ENCODE measurements at regions not wholly inside any gene's neighbourhood (a gene's known extent, or its start where the extent isn't known, plus 50 kb on each side); places are given as distances from the start of the nearest gene placed in this dataset.

DNA sequence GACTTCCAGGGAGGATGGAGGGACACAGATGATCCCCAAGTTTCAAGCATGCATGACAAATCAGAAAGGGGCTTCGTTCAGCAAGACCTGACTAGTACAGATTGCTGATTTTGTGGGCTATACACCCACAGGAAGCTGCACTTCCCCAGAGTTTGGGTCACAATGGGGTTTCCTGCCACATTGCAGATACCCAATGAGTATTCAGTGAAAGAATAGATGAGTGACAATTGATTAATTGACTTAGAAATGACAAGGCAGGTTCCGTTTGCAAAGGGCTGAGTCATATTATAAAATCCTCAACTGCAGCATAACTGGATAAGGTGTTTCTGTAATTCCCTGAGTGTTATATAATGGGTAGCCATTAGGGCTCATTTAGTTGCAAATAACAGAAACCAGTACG is 146.6 kb upstream of the TBL1X start:
- no peak for DNase-seq

- DNase-seq: no peak
Measured at GRCh38 chrX:9318766-9319165, 146.1 kb upstream of the TBL1X start.

DNA sequence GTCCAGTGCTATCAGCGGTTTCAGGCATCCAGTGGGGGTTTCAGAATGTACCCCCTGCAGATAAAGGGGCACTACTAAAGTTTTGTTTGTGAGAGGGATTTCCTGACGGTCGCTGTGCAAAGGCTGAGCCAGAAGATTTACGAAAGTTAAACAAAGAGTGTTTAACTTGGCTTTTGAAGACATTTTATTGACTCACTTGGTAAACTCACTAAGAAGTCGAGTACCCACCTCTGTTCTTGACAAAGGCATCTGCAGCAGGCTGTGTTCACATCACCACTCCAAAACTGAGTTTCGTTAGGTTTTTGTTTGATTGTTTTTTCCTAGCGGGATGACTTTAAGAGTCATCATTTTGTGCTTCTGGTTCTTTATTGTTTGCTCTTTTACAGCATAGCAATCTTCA is 143.9 kb upstream of the TBL1X start:
- DNase-seq: no peak

DNA sequence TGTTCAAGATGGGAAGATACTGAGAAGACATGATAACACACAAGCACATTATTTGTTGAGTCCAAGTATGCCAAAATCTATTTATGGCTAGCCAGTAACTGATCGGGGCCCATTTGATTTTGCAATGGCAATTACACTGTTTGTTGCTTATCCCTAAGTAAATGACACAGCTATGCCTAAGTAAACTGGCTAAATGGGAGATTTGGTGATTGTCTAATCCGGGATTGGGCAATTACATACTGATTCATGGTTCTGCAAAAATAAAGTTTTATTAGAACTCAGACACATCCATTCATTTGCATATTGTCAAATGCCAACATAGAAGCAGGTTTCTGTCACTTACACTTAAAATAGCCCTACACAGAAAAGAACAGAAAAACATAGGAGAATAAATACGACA is 140.2 kb upstream of the TBL1X start:
- DNase-seq: no peak

DNA sequence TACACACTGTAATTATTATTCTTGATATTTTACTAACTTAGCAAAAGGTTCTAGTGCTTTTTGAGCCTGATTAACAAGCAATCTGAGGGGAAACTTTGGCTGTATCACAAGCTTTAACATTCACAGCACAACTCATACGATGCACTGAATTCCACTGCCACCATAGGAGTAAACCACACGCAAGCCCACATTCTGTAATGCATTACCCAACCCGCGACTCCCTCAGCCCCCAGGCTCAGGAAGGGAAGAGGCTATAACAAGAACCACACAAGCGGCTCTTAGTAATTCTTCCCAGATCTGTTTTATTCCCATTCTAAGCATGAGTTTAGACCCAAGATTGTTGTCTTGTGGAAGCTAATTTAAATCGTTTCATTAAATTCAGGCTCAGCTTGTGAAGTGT is 138.5 kb upstream of the TBL1X start:
- DNase-seq: no peak

DNA sequence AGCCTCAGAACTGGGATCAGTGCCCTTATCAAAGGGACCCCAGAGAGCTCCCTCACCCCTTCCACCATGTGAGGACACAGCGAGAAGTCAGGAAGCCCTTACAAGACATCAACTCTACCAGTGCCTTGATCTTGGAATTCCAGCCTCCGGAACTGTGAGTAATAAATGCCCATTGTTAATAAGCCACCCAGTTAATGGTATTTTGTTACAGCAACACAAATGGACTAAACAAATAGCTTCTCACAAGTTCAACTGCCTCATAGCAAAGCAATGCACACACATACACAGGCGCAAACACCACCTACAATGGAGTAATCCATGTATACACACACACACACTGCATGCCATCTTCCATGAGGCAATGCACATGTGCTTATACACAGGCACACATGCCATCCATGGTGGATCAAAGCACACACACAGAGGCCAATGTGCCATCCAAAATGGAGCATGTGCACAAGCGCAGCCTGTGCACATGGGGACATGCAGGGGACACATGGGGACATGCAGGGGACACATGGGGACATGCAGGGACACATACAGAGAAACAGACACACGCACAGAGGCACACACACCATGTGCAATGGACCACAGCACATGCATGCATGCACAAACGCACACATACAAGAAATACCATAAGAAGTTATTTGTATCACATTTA is 137.6 kb upstream of the TBL1X start:
- no peak for DNase-seq

- no peak for DNase-seq
Measured at GRCh38 chrX:9327747-9328145, 137.1 kb upstream of the TBL1X start.

DNA sequence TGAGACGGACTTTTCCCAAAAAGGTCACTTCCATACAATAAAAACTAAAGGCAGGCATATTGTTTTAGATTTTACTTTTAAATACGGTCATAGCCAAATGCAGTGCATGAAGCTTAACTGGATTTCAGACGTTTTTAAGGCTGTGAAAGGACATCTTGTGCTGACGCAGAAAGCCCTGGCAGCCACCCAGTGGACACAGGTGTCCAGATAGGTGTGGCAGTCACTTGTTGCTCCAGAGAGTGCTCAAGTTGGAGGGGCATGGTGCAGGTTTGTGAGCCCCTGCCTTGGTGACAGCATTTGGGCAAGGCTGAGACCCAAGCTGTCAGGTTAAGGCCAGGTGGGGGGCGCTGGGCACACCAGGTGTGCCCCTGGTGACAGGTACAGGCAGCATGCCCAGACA is 135.8 kb upstream of the TBL1X start:
- DNase-seq: no peak

DNA sequence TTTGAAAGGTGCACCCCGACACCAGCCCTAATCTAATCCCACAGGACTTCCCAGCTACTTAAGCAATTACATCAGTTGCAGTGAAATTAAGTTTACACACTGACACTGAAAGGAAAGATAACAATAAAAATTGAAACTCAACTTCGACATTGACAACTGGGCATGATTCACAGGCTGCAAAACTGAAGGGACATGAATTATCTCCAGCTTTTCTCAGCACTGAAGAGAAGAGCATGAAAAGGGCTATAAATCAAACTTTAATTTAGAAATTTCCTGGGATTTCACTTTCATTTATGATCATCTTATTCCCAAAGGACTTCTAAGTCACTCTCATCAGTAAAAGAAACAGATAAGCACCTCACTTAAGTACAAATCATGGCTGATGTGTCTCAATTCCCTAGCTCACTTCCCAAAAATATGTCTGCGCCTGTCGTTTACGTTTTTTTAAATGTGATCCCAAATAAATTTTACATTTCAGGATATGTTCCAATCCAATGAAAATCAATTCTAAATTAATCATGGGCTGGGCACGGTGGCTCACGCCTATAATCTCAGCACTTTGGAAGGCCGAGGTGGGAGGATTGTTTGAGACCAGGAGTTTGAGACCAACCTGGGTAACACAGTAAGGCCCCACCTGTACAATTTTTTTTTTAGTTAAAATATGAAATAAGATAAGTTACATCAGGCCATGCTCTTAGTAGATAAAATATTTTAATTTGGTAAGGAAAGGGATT is 134.4 kb upstream of the TBL1X start:
- DNase-seq: no peak

GRCh38 chrX:9333873-9334560 is 130.8 kb upstream of the TBL1X start:
- no peak for DNase-seq

DNA sequence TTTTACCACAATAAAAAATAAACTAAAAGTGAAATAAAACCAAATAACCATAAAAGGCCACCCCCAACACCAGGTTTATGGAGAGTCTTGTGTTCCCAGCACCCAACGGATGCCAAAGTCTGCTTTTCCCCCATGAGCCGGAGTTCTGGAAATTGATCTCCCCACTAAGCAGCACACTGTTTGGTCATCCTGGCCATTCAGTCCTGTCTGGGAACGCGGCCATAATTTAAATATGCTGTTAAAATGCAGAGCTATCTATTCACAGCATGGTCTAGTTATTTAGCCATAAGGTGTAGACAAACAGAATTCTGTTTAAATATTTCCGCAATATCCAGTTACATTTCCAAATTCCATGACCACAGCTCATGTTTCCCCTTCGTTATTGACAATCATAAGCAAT is 129.6 kb upstream of the TBL1X start:
- DNase-seq: no peak

DNA sequence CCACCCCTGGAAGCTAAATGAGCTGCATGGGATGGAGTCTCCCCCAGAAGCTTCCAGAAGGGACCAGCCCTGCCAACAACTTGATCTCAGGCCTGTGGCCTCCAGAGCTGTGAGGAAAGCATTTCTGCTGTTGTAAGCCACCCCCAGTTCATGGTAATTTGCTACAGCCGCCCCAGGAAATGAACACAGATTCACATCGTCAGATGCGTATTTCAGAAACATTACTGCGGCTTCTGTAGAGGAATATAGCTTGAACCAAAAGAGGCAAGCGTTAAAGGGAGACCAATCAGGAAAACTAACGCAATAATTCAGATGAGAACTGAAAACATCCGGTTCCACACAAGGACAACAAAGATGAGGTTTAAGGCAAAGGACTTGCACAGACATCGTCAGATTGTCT is 128.4 kb upstream of the TBL1X start:
- DNase-seq: no peak

GRCh38 chrX:9337046-9337445 is 127.8 kb upstream of the TBL1X start:
- peak; percentile 65 for DNase-seq

DNA sequence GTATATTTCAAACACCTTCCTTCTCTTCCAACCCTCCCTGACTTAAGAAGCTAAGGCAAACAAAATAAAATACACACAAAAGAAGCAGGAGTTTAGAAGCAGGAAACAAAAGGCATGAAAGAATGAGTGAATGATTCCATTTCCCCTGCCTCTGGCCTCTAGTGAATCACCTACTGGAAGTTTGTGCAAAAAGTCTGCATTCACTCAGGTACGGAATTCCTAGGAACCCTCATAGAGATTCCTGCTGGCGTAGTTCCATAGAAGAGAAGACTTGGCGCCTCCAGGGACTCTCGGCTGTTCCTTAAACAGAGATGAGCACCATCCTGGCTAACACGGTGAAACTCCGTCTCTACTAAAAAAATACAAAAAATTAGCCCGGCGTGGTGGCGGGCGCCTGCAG is 125.9 kb upstream of the TBL1X start:
- DNase-seq: no peak

GRCh38 chrX:9339603-9340491 is 125.0 kb upstream of the TBL1X start:
- DNase-seq: peak; percentile 24

DNA sequence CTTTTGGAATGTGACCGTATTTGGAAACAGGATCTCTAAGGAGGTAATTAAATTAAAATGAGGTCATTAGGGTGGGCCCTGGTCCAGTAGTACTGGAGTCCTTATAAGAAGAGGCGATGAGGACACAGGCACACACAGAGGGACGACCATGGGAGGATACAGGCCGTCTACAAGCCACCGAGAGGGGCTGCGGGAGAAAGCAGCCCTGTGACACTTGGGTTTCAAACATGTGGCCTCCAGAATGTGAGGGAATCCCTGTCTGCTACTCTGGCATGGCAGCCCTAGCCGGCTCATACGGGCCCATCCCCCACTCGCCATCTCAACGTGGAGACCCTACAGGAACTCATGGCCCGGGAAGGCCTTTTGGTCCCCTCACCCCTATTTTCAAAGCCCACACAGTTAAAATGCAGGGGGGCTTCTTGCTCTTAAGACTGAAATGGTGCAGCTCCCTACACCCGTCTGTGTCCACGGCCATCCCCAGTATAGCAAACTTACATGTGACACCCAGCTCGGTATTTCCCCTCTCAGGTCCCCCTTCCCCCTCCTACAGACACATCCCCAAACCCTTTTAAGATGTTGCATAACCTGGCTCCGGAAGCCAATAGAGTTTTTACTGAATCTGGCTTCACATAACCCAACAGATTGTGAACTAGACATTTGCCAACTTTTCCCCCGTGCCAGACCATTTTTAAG is 124.1 kb upstream of the TBL1X start:
- no peak for DNase-seq

GRCh38 chrX:9341291-9342201 is 123.3 kb upstream of the TBL1X start:
- no peak for DNase-seq

- DNase-seq: peak; percentile 15
Measured at GRCh38 chrX:9342561-9343051, 122.3 kb upstream of the TBL1X start.

DNA sequence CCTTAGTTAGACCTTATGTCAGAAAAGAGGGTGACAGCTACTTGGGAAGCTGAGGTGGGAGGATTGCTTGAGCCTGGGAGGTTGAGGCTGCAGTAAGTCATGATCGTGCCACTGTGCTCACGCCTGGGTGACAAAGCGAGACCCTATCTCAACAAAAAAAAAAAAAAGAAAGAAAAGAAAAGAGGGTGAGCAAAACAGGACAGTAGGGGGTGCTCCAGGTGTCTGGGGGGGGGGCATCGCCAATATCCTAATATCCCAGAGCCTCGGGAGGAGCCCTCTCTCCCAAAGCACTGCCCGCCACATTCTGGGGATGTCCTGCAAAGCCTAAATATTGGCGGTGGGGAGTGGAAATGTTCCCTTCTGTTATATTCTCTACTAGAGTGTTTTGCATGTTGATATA is 120.9 kb upstream of the TBL1X start:
- DNase-seq: no peak

- no peak for DNase-seq
Measured at GRCh38 chrX:9345957-9346356, 118.9 kb upstream of the TBL1X start.
